OCI-LY3 (cell line): ENCODE measurements at regions not wholly inside any gene's neighbourhood (a gene's known extent, or its start where the extent isn't known, plus 50 kb on each side); places are given as distances from the start of the nearest gene placed in this dataset.

ENCODE experiments used
- H2AFZ ChIP-seq: fragments of 200-600, 300-600 bp; shearing (Covaris generic); 2 replicates; pipeline ENCODE4 v1.6.0; 2014; ENCODE audit warnings: antibody characterized with exemption, low read depth, low read length
- H3K27ac ChIP-seq: fragments of 200-600, 300-600 bp; sonication (generic); 2 replicates; pipeline ENCODE4 v1.5.1; 2014; ENCODE audit warnings: mild to moderate bottlenecking, low read length, moderate library complexity, mixed read lengths
- H3K27me3 ChIP-seq: fragments of 200-600, 300-600 bp; sonication (generic); 2 replicates; pipeline ENCODE4 v1.6.1; 2014; ENCODE audit warnings: low read depth, low read length, mixed read lengths
- H3K36me3 ChIP-seq: fragments of 200-600, 300-600 bp; sonication (generic); replicated peaks from 2 replicates; pipeline ENCODE3; 2014; ENCODE audit warnings: low read depth, low read length, mixed read lengths
- H3K4me1 ChIP-seq: fragments of 300-600, 200-600 bp; sonication (generic); 2 replicates; pipeline ENCODE4 v1.6.1; 2014; ENCODE audit warnings: low read length, mixed read lengths
- H3K4me2 ChIP-seq: fragments of 200-600, 300-600 bp; sonication (generic); 2 replicates; pipeline ENCODE4 v1.6.1; 2014; ENCODE audit warnings: low read length, mixed read lengths
- H3K4me3 ChIP-seq: fragments of 300-600, 200-600 bp; sonication (generic); 2 replicates; pipeline ENCODE4 v1.5.1; 2014; ENCODE audit warnings: antibody characterized with exemption, mild to moderate bottlenecking, low read length, moderate library complexity
- H3K79me2 ChIP-seq: fragments of 300-600, 200-600 bp; shearing (Covaris generic); 2 replicates; pipeline ENCODE4 v1.6.1; 2014; ENCODE audit warnings: mild to moderate bottlenecking, low read length, mixed read lengths
- H3K9ac ChIP-seq: fragments of 300-600, 200-600 bp; shearing (Covaris generic); 2 replicates; pipeline ENCODE4 v1.6.0; 2014; ENCODE audit warnings: mild to moderate bottlenecking, low read length, moderate library complexity
- H3K9me3 ChIP-seq: fragments of 200-600, 300-600 bp; shearing (Covaris generic); 2 replicates; pipeline ENCODE4 v1.6.1; 2014; ENCODE audit warnings: low read length, mixed read lengths; ENCODE audit not compliant: insufficient read depth
- H4K20me1 ChIP-seq: fragments of 200-600, 300-600 bp; sonication (generic); 2 replicates; pipeline ENCODE4 v1.6.1; 2016; ENCODE audit warnings: low read length, mixed read lengths; ENCODE audit not compliant: insufficient read depth
- EZH2phosphoT487 ChIP-seq: fragments of 200-600 bp; shearing (Covaris generic); IDR thresholded peaks from 2 replicates; pipeline ENCODE4 v1.6.1; 2018; ENCODE audit warnings: antibody characterized with exemption, mixed run types, low read depth
- TF ChIP-seq, protein P1 (sequence below): fragments of 200-600, 300-600 bp; sonication (generic); IDR thresholded peaks from 2 replicates; pipeline ENCODE4 v1.5.1; 2014; ENCODE audit warnings: antibody characterized with exemption, low read length, low read depth

DNA sequence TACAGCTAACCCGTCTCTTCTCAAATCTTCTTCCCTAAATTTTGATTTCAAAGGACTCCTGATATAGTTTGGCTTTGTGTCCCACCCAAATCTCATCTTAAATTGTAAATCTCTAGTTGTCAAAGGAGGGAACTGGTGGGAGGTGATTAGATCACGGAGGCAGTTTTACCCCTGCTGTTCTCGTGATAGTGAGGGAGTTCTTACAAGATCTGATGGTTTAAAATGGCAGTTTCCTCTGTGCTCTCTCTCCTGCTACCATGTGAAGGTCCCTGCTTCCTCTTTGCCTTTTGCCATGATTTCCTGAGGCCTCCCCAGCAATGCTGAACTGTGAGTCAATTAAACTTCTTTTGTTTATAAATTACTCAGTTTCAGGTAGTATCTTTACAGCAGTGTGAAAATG lies 269.3 kb downstream of the POLR1F start:
- H3K9me3 ChIP-seq, result no peaks in the 10 kb centered on the region
- H3K4me3 ChIP-seq, result no peak overlapping the region
- no peaks in the 10 kb centered on the region for H3K79me2 ChIP-seq
- no peak for TF ChIP-seq EZH2phosphoT487
- TF ChIP-seq, protein P1, sequence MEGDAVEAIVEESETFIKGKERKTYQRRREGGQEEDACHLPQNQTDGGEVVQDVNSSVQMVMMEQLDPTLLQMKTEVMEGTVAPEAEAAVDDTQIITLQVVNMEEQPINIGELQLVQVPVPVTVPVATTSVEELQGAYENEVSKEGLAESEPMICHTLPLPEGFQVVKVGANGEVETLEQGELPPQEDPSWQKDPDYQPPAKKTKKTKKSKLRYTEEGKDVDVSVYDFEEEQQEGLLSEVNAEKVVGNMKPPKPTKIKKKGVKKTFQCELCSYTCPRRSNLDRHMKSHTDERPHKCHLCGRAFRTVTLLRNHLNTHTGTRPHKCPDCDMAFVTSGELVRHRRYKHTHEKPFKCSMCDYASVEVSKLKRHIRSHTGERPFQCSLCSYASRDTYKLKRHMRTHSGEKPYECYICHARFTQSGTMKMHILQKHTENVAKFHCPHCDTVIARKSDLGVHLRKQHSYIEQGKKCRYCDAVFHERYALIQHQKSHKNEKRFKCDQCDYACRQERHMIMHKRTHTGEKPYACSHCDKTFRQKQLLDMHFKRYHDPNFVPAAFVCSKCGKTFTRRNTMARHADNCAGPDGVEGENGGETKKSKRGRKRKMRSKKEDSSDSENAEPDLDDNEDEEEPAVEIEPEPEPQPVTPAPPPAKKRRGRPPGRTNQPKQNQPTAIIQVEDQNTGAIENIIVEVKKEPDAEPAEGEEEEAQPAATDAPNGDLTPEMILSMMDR, result no peak
- no peak overlapping the region for H3K27ac ChIP-seq
- H3K4me1 ChIP-seq, result no peaks in the 10 kb centered on the region
- H3K36me3 ChIP-seq, result no peaks in the 10 kb centered on the region
- H4K20me1 ChIP-seq, result no peaks in the 10 kb centered on the region
- H2AFZ ChIP-seq, result no peak overlapping the region; the same call in 1 of the 2 replicates
- no peaks in the 10 kb centered on the region for H3K27me3 ChIP-seq
- H3K9ac ChIP-seq, result no peak overlapping the region
- no peak overlapping the region for H3K4me2 ChIP-seq

DNA sequence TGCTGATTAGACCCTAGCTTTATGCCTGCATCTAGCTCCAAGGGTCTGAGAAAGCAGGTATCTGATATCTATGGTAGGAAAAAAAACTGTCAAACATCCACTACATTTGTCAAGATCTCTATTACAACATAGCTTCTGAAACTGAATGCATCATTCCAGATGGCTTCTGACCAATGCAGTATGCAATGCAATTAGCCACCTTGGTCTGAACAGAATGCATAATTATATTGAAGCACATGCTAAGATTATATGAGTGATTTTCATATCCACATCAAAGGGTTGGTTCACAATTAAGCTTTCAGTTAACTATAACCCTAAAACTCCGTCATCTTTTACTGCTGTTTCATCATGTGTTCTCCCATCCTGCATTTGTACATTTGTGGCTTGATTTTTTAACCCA lies 271.4 kb downstream of the POLR1F start:
- H2AFZ ChIP-seq, result no peak overlapping the region
- no peak overlapping the region for H3K27ac ChIP-seq
- H3K79me2 ChIP-seq, result no peaks in the 10 kb centered on the region
- no peak overlapping the region for H3K4me3 ChIP-seq
- H3K27me3 ChIP-seq, result no peaks in the 10 kb centered on the region
- H3K9ac ChIP-seq, result no peak overlapping the region
- no peaks in the 10 kb centered on the region for H4K20me1 ChIP-seq
- no peaks in the 10 kb centered on the region for H3K9me3 ChIP-seq
- H3K4me2 ChIP-seq, result no peak overlapping the region
- TF ChIP-seq, protein P1, result no peak
- TF ChIP-seq EZH2phosphoT487, result no peak
- no peaks in the 10 kb centered on the region for H3K36me3 ChIP-seq
- no peaks in the 10 kb centered on the region for H3K4me1 ChIP-seq

DNA sequence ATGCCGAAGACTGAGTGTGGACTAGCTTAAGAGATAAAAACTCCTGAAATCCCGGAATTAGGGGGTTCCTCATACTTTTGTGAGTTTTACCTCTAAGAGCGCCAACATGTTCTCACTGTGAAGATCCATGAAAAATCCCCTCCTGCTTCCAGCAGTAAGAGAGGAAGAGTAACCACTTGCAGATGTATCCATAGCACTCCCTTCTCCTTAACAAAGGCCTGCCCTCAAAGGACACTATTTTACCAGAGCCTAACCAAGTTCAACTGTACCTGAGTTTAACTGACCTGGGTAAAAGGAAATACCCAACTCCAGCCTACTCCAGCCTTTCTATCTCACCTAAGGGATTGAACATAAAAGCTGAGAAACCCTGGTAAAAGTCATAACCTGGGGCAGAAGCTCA lies 280.9 kb downstream of the POLR1F start:
- H3K9me3 ChIP-seq, result no peaks in the 10 kb centered on the region
- no peaks in the 10 kb centered on the region for H3K4me1 ChIP-seq
- H3K4me2 ChIP-seq, result no peak overlapping the region
- no peak overlapping the region for H2AFZ ChIP-seq
- no peaks in the 10 kb centered on the region for H3K27me3 ChIP-seq
- H3K9ac ChIP-seq, result no peak overlapping the region
- TF ChIP-seq, protein P1, result no peak
- TF ChIP-seq EZH2phosphoT487, result no peak
- H3K79me2 ChIP-seq, result no peaks in the 10 kb centered on the region
- H3K4me3 ChIP-seq, result no peak overlapping the region
- no peaks in the 10 kb centered on the region for H3K36me3 ChIP-seq
- H3K27ac ChIP-seq, result no peak overlapping the region
- H4K20me1 ChIP-seq, result no peaks in the 10 kb centered on the region

DNA sequence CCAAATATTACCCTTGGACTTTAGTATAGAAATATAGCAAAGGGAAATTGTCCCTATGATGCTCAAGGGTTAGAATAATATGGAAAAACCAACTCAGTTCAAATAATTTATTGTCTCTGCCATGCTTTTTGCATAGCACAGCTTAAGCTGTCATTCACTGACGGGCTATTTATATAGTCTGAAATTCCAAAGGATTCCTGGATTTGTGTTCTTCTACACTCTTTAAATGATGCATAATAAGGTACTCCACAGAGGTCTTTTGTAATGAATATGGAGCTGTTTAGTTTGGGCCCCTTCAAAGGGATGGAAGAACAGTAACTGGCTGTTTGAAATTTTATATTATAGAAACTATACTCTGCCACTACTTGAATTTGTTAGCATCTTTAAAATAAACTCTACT lies 276.6 kb upstream of the FERD3L start:
- Histone ChIP-seq H3K9ac (no peak overlapping the region), H3K4me3 (no peak overlapping the region), H3K79me2 (no peaks in the 10 kb centered on the region), H3K36me3 (no peaks in the 10 kb centered on the region), H3K27me3 (no peaks in the 10 kb centered on the region), H2AFZ (no peak overlapping the region), H3K27ac (no peak overlapping the region), H4K20me1 (no peaks in the 10 kb centered on the region), H3K4me1 (no peaks in the 10 kb centered on the region), H3K4me2 (no peak overlapping the region), H3K9me3 (no peaks in the 10 kb centered on the region)
- TF ChIP-seq, protein P1, result no peak
- no peak for TF ChIP-seq EZH2phosphoT487
